SU-DHL-6 (cell line): ENCODE measurements at regions not wholly inside any gene's neighbourhood (a gene's known extent, or its start where the extent isn't known, plus 50 kb on each side); places are given as distances from the start of the nearest gene placed in this dataset.

Source experiments
- H2AFZ ChIP-seq: fragments of 200-600 bp; sonication (generic); 2 replicates; pipeline ENCODE4 v1.6.1; 2014; ENCODE audit warnings: low read depth, mild to moderate bottlenecking, moderate library complexity, mixed read lengths, antibody characterized with exemption, low read length; ENCODE audit not compliant: severe bottlenecking
- H3F3A ChIP-seq: fragments of 200-600 bp; shearing (Covaris generic); 2 replicates; pipeline ENCODE4 v1.6.0; 2016; ENCODE audit warnings: antibody characterized with exemption, mild to moderate bottlenecking; ENCODE audit not compliant: insufficient read depth
- H3K27ac ChIP-seq: fragments of 200-600 bp; sonication (generic); 2 replicates; pipeline ENCODE4 v1.5.1; 2016; ENCODE audit warnings: low read depth, mild to moderate bottlenecking, low read length, moderate library complexity, mixed read lengths
- H3K27me3 ChIP-seq: fragments of 200-600 bp; sonication (generic), shearing (Covaris generic); 2 replicates; pipeline ENCODE4 v1.6.0; 2014; ENCODE audit warnings: mild to moderate bottlenecking, low read length
- H3K36me3 ChIP-seq: fragments of 200-600 bp; sonication (generic); 2 replicates; pipeline ENCODE4 v1.6.1; 2014; ENCODE audit warnings: mild to moderate bottlenecking, low read length, mixed read lengths
- H3K4me2 ChIP-seq: fragments of 300-600, 200-600 bp; shearing (Covaris generic), sonication (generic); 2 replicates; pipeline ENCODE4 v1.6.0; 2014; ENCODE audit warnings: low read length, low read depth, mild to moderate bottlenecking; ENCODE audit not compliant: poor library complexity, severe bottlenecking
- H3K4me3 ChIP-seq: fragments of 200-600 bp; sonication (generic); 2 replicates; pipeline ENCODE4 v1.5.1; 2014; ENCODE audit warnings: antibody characterized with exemption, low read length, mild to moderate bottlenecking, mixed read lengths; ENCODE audit not compliant: insufficient read depth, poor library complexity, severe bottlenecking
- H3K79me2 ChIP-seq: fragments of 200-600 bp; sonication (generic); 2 replicates; pipeline ENCODE4 v1.6.1; 2014; ENCODE audit warnings: mild to moderate bottlenecking, low read length, moderate library complexity; ENCODE audit not compliant: insufficient read depth
- H3K9ac ChIP-seq: fragments of 200-600 bp; sonication (generic); 2 replicates; pipeline ENCODE4 v1.7.0; 2014; ENCODE audit warnings: mild to moderate bottlenecking, low read length
- H3K9me2 ChIP-seq: fragments of 200-600 bp; sonication (generic); replicated peaks from 2 replicates; pipeline ENCODE4 v1.6.1; 2014; ENCODE audit warnings: low read length; ENCODE audit not compliant: insufficient read depth
- H3K9me3 ChIP-seq: fragments of 200-600 bp; sonication (generic); 2 replicates; pipeline ENCODE4 v1.6.1; 2014; ENCODE audit warnings: low read length, mixed read lengths; ENCODE audit not compliant: insufficient read depth
- H4K20me1 ChIP-seq: fragments of 200-600 bp; sonication (generic); 2 replicates; pipeline ENCODE4 v1.6.1; 2014; ENCODE audit warnings: low read depth, mild to moderate bottlenecking, antibody characterized with exemption, low read length, moderate library complexity, mixed read lengths
- EZH2phosphoT487 ChIP-seq: fragments of 200-600 bp; sonication (generic), shearing (Covaris generic); conservative IDR thresholded peaks from 2 replicates; pipeline ENCODE4 v1.6.1; 2018; ENCODE audit warnings: mild to moderate bottlenecking, antibody characterized with exemption, low read length, moderate library complexity, mixed read lengths
- TF ChIP-seq, protein P1 (sequence below): fragments of 200-600 bp; sonication (generic); IDR thresholded peaks from one replicate; pipeline ENCODE4 v1.5.1; 2017; ENCODE audit warnings: antibody characterized with exemption, mild to moderate bottlenecking, low read length, moderate library complexity; ENCODE audit not compliant: insufficient read depth, poor library complexity, severe bottlenecking

DNA sequence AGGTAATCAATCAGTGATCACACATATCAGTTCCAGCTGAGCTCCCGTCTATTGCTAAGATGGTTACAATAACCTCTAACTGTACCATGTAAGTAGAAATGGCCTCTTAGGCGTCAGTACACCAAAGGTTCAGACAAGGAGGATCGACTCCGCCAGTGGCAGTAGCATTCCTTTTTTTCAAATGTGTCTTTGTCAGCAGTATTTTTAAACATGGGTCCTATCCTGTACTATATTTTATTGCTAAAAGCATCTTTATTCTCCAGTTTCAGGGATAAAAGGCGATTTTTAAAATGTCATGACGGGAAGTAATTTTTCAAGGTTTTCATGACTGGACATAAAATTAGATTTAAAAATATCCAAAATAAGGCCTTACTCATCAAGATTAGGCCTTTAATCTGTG, 64.8 kb upstream of the TBCA start:
- Histone ChIP-seq H3K36me3 (no peaks in the 10 kb centered on the region), H3K79me2 (no peaks in the 10 kb centered on the region), H3K4me3 (no peak overlapping the region), H4K20me1 (no peaks in the 10 kb centered on the region), H2AFZ (no peak overlapping the region), H3K9ac (no peak overlapping the region), H3K9me3 (no peaks in the 10 kb centered on the region), H3K9me2 (no peaks in the 10 kb centered on the region), H3K4me2 (no peak overlapping the region), H3K27ac (no peak overlapping the region), H3F3A (no peaks in the 10 kb centered on the region), H3K27me3 (no peaks in the 10 kb centered on the region)
- TF ChIP-seq, protein P1, sequence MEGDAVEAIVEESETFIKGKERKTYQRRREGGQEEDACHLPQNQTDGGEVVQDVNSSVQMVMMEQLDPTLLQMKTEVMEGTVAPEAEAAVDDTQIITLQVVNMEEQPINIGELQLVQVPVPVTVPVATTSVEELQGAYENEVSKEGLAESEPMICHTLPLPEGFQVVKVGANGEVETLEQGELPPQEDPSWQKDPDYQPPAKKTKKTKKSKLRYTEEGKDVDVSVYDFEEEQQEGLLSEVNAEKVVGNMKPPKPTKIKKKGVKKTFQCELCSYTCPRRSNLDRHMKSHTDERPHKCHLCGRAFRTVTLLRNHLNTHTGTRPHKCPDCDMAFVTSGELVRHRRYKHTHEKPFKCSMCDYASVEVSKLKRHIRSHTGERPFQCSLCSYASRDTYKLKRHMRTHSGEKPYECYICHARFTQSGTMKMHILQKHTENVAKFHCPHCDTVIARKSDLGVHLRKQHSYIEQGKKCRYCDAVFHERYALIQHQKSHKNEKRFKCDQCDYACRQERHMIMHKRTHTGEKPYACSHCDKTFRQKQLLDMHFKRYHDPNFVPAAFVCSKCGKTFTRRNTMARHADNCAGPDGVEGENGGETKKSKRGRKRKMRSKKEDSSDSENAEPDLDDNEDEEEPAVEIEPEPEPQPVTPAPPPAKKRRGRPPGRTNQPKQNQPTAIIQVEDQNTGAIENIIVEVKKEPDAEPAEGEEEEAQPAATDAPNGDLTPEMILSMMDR, result no peak
- no peak for TF ChIP-seq EZH2phosphoT487

DNA sequence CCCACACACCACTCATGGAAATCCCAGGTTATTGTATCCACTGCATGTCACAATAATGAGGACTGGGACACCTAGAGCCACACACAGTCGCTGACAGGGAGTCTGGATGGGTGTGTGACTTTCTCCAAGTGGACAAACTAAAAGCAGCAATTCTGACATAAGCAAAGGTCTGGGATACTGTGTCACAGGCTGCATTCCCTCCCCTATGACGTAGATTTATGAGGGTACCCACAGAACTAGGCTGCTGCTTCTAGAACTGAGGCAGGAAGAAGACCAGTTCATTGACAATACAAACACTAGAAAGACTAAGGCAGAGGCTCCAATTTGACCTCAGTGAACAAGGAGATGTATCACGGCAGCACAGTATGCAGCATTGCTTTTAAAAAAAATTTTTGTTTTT, 63.6 kb upstream of the TBCA start:
- Histone ChIP-seq H3K36me3 (no peaks in the 10 kb centered on the region), H3K27ac (no peak overlapping the region), H3K79me2 (no peaks in the 10 kb centered on the region), H3K9me2 (no peaks in the 10 kb centered on the region), H3K9ac (no peak overlapping the region), H2AFZ (no peak overlapping the region), H3F3A (no peaks in the 10 kb centered on the region), H3K9me3 (no peaks in the 10 kb centered on the region), H3K4me2 (no peak overlapping the region), H3K27me3 (no peaks in the 10 kb centered on the region), H4K20me1 (no peaks in the 10 kb centered on the region), H3K4me3 (no peak overlapping the region)
- TF ChIP-seq, protein P1, result no peak
- TF ChIP-seq EZH2phosphoT487, result no peak

DNA sequence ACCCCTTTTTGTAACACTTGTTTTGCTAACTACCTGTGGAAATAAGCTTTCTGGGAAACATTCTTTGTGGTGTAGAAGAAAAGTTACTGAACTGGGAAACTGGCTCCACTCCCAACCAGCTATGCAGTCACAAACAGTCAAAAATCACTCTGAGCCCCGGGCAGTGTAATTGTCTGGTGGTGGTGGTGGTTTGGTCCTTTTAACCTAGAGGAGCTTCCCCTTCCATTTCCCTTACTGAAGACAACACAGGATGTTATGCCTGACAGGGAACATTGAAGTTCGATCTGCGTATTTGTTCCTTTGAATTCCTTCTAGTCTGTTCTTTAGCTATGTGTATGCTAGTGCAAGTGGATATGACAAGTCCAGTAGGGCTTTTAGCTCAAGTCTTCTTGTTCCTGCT, 56.8 kb upstream of the TBCA start:
- H3K36me3 ChIP-seq, result no peaks in the 10 kb centered on the region
- no peaks in the 10 kb centered on the region for H3K9me2 ChIP-seq
- no peaks in the 10 kb centered on the region for H3K79me2 ChIP-seq
- H3K9me3 ChIP-seq, result no peaks in the 10 kb centered on the region
- H3K4me3 ChIP-seq, result no peak overlapping the region
- H3K27me3 ChIP-seq, result no peaks in the 10 kb centered on the region
- H2AFZ ChIP-seq, result no peak overlapping the region
- H3K4me2 ChIP-seq, result no peak overlapping the region
- H3F3A ChIP-seq, result no peaks in the 10 kb centered on the region
- no peak overlapping the region for H3K27ac ChIP-seq
- H4K20me1 ChIP-seq, result no peaks in the 10 kb centered on the region
- H3K9ac ChIP-seq, result no peak overlapping the region
- TF ChIP-seq, protein P1, result no peak
- TF ChIP-seq EZH2phosphoT487, result no peak
